HPDE6-E6E7 (cell line): ENCODE measurements at regions not wholly inside any gene's neighbourhood (a gene's known extent, or its start where the extent isn't known, plus 50 kb on each side); places are given as distances from the start of the nearest gene placed in this dataset.

Experiments
- DNase-seq: peaks from one replicate; pipeline ENCODE4 v3.0.0; 2011; ENCODE audit warnings: missing footprints; ENCODE audit errors: extremely low spot score

DNA sequence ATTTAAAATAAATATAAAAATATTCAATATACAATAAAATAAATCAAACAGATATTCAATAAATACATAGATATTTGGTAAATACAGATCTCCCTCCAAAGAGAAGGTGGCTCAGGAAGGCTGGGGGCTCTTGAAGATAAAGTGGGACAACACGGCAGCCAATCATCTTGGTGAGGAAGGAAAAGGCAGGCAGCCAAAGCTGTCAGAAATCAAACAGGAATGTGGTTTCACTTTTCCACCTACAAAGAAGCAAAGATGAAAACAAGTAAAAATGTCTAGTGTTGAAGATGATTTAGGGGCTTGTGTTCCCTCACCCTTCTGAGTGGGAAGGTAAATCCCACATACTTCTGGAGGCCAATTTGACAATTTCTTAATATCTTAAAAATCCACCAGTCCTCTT, 85.7 kb downstream of the B3GNT2 start:
- DNase-seq, result no peak

DNA sequence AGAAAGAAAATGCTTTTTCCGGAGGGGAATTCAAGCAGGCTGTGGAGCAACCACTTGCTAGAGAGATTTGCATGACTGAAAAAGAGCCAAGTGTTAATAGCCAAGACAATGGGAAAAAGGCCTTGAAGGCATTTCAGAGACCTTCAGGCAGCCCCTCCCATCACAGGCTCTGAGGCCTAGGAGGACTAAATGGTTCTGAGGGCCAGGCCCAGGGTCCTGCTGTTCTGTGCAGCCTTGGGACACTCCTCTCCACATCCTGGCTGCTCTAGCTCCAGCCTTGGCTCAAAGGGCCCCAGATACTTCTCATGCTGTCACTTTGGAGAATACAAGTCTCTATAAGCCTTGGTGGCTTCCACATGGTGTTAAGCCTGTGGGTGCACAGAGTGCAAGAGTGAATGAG, 81.8 kb downstream of the B3GNT2 start:
- DNase-seq, result no peak
